Body of pancreas (tissue), 4 donors: ENCODE measurements at regions not wholly inside any gene's neighbourhood (a gene's known extent, or its start where the extent isn't known, plus 50 kb on each side); places are given as distances from the start of the nearest gene placed in this dataset.
A peak's percentile ranks its signal among the peaks of the same experiment; 100 is the strongest.

ENCODE experiments used
- CTCF ChIP-seq, 7 experiments: fragments of 450-650 bp in 4 of 7; fragments of 200-600 bp in 3 of 7; sonication (generic) in 3 of 7; IDR thresholded peaks; one replicate each; pipeline ENCODE4 v1.5.1; 2016 to 2019; ENCODE audit warnings: antibody characterized with exemption in 7 of 7
- POLR2A ChIP-seq, 3 donors: fragments of 450-650 bp; IDR thresholded peaks; one replicate each; pipeline ENCODE4 v1.6.1; 2016; ENCODE audit warnings: antibody characterized with exemption in 3 of 3, mild to moderate bottlenecking in 2 of 3

- TF ChIP-seq CTCF (IDR thresholded peaks at IDR 0.05) = peak; percentile 46 to 90 (median 57)
- no peak for TF ChIP-seq POLR2A (IDR thresholded peaks at IDR 0.05)
These were observed 330.9 kb downstream of the S1PR1 start for GRCh38 chr1:101567582-101568189.
